K562 (cell line): ENCODE measurements at regions not wholly inside any gene's neighbourhood (a gene's known extent, or its start where the extent isn't known, plus 50 kb on each side); places are given as distances from the start of the nearest gene placed in this dataset.

Experiments
- CREB1 ChIP-seq, 2 experiments: sonication (generic) in 1 of 2; formaldehyde crosslinking in 1 of 2; IDR thresholded peaks; 2 replicates each; pipeline versions ENCODE4 v1.6.1 to v1.8.0; 2012 to 2022; ENCODE audit warnings: inconsistent platforms in 1 of 2, mild to moderate bottlenecking in 1 of 2, missing genetic modification reagents in 1 of 2, moderate library complexity in 1 of 2
- CUX1 ChIP-seq: fragments of 200-800 bp; sonication (Bioruptor generic); IDR thresholded peaks from 2 replicates; pipeline ENCODE4 v1.6.1; 2016; ENCODE audit warnings: missing genetic modification characterization, missing compliant biosample characterization
- JUN ChIP-seq, 2 experiments: sonication (generic) in 1 of 2; formaldehyde crosslinking in 1 of 2; IDR thresholded peaks; 2 replicates each; pipeline versions ENCODE4 v1.6.1 to v1.8.0; 2012 to 2022; ENCODE audit warnings: borderline replicate concordance in 2 of 2, mild to moderate bottlenecking in 2 of 2, improper control_type of control experiment in 1 of 2, low read depth in 1 of 2, low read length in 1 of 2, missing genetic modification reagents in 1 of 2
- MEF2A ChIP-seq: IDR thresholded peaks from 2 replicates; pipeline ENCODE4 v1.6.1; 2011; ENCODE audit warnings: low read depth, mild to moderate bottlenecking, low read length, moderate library complexity; ENCODE audit not compliant: control insufficient read depth
- RBBP5 ChIP-seq: fragments of 200-600 bp; sonication (generic); IDR thresholded peaks from 2 replicates; pipeline ENCODE4 v1.6.1; 2012; ENCODE audit warnings: borderline replicate concordance, mild to moderate bottlenecking, low read length, control low read depth, inconsistent platforms; ENCODE audit not compliant: insufficient read depth, poor library complexity, severe bottlenecking

- TF ChIP-seq RBBP5 (no peak), JUN (IDR thresholded peaks at IDR 0.05; ENCODE audit: borderline replicate concordance, low read depth, low read length) (no peak), JUN (CRISPR knock-in tag; IDR thresholded peaks at IDR 0.05; ENCODE audit: borderline replicate concordance) (no peak), CUX1 (no peak), CREB1 (IDR thresholded peaks at IDR 0.05) (no peak), CREB1 (CRISPR knock-in tag; IDR thresholded peaks at IDR 0.05) (no peak), MEF2A (no peak)
Measured at GRCh38 chr2:21658269-21658668, 534.5 kb downstream of the TDRD15 start (continued).
